ENCODE measurements at regions not wholly inside any gene's neighbourhood (a gene's known extent, or its start where the extent isn't known, plus 50 kb on each side); places are given as distances from the start of the nearest gene placed in this dataset.

- TF ChIP-seq EZH2 (IDR thresholded peaks at IDR 0.05; ENCODE audit: borderline replicate concordance, low read length) = no peak
- TF ChIP-seq CTCF (IDR thresholded peaks at IDR 0.05; ENCODE audit: low read length) = no peak
Observed at GRCh38 chr11:26093206-26093605, 238.7 kb upstream of the ANO3 start.
